SU-DHL-6 (cell line): ENCODE measurements at regions not wholly inside any gene's neighbourhood (a gene's known extent, or its start where the extent isn't known, plus 50 kb on each side); places are given as distances from the start of the nearest gene placed in this dataset.

Experiments used
- EZH2phosphoT487 ChIP-seq: fragments of 200-600 bp; sonication (generic), shearing (Covaris generic); conservative IDR thresholded peaks from 2 replicates; pipeline ENCODE4 v1.6.1; 2018; ENCODE audit warnings: mild to moderate bottlenecking, antibody characterized with exemption, low read length, moderate library complexity, mixed read lengths
- TF ChIP-seq, protein P1 (sequence below): fragments of 200-600 bp; sonication (generic); IDR thresholded peaks from one replicate; pipeline ENCODE4 v1.5.1; 2017; ENCODE audit warnings: antibody characterized with exemption, mild to moderate bottlenecking, low read length, moderate library complexity; ENCODE audit not compliant: insufficient read depth, poor library complexity, severe bottlenecking

DNA sequence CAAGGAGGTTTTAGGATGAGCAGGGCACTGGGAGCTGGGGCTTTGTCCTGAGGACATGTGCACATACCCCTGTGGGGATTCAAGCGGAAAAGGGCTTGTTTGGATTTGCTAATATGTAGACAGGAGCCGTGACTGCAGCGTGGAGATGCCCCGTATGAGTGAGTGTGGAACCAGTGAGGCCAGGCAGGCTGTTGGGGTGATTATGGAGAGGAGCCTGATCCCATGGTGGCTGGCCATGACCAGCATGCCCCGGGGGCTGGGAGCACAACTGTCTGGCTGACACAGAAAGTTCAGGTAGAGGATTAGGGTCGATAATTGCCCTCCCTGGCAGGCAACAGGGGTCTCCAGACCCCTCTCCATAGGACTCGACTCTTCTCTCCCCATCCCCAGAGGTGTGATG is 68.8 kb upstream of the STX18 start:
- TF ChIP-seq, protein P1, sequence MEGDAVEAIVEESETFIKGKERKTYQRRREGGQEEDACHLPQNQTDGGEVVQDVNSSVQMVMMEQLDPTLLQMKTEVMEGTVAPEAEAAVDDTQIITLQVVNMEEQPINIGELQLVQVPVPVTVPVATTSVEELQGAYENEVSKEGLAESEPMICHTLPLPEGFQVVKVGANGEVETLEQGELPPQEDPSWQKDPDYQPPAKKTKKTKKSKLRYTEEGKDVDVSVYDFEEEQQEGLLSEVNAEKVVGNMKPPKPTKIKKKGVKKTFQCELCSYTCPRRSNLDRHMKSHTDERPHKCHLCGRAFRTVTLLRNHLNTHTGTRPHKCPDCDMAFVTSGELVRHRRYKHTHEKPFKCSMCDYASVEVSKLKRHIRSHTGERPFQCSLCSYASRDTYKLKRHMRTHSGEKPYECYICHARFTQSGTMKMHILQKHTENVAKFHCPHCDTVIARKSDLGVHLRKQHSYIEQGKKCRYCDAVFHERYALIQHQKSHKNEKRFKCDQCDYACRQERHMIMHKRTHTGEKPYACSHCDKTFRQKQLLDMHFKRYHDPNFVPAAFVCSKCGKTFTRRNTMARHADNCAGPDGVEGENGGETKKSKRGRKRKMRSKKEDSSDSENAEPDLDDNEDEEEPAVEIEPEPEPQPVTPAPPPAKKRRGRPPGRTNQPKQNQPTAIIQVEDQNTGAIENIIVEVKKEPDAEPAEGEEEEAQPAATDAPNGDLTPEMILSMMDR, result no peak
- no peak for TF ChIP-seq EZH2phosphoT487
